ENCODE measurements at regions not wholly inside any gene's neighbourhood (a gene's known extent, or its start where the extent isn't known, plus 50 kb on each side); places are given as distances from the start of the nearest gene placed in this dataset.

DNA sequence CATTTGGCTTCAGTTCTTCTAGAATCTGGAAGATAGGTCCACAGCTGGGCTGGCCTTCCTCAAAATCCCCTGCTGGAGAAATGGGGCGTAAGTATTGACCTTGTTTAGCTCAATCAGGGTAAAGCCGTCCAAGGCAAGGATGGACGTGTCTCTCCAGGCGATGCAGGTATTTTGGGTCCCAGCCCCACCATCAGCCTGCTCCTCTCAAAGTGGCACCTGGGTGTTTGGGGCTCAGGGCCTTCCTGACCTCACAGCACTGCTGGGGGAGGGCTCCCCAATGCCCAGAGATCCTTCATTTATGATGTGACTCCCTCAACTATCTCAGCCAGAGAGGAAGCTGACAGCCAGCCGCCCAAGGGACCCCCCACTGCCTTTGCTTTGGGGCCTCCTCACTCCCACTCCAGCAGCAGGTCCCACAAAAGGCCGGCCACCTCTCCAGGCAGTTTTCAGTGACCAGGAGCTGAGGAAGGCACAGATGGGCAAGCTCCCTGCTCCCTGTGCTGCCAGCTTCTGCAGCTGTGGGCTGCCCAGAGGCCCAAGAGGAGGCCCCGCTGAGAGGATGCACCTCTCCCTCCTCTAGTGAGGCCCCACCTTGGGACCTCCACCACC, 140.0 kb upstream of the TCERG1L start:
- TF ChIP-seq EZH2phosphoT487 (IDR thresholded peaks at IDR 0.05; ENCODE audit: low read length) (no peak), CTCF (IDR thresholded peaks at IDR 0.05; ENCODE audit: low read length) (no peak)

All from MM.1S (cell line).